GM21786 (cell line): ENCODE measurements at regions not wholly inside any gene's neighbourhood (a gene's known extent, or its start where the extent isn't known, plus 50 kb on each side); places are given as distances from the start of the nearest gene placed in this dataset.
"Not testable (repeated sequence)": the region's sequence is repeated elsewhere in the genome, so short reads cannot be mapped to it uniquely, and the experiment has no call there.

ENCODE experiments used
- ATAC-seq: cut with Tn5 transposase; IDR thresholded peaks from one replicate; pipeline ENCODE4 v1.9.1; 2021; ENCODE audit not compliant: unreplicated experiment

- ATAC-seq = no peak
These were observed 114.2 kb upstream of the LY86 start for GRCh38 chr6:6474170-6474920.

GRCh38 chr6:6479785-6480184 is 108.7 kb upstream of the LY86 start:
- ATAC-seq = no peak

- no peak for ATAC-seq
These were observed 106.3 kb upstream of the LY86 start for GRCh38 chr6:6482256-6482655.

DNA sequence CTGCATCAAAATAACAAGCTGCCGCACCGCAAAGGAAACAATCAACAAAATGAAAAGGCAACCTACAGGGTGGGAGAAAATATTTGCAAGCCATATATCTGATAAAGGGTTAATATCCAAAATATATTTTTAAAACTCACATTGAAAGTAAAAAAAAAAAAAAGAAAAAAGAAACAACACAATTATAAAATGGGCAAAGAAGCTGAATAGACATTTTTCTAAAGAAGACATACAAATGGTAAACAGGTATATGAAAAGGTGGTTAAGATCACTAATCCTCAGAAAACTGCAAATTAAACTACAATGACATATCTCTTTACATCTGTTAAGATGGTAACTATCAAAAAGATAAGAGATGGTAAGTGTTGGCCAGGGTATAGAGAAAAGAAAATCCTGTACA is 105.4 kb upstream of the LY86 start:
- ATAC-seq = no peak

- ATAC-seq = no peak
These were observed 104.8 kb upstream of the LY86 start for GRCh38 chr6:6483733-6484132.

DNA sequence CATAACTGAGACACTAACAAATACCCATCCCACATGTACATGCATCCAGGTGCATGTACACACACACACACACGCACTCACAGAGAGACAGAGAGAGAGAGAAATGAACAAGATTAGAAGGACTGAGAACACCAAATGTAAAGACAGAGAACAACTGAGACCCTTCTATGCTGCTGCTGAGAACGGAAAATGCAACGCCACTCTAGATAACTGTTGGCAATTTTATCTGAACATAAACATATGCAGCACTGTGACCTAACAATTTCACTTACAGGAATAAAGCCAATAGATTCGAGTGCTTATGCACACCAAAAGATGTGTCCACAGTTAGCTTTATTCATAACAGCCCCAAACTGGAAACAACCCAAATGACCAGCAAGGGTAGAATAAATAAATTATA is 103.8 kb upstream of the LY86 start:
- no peak for ATAC-seq

DNA sequence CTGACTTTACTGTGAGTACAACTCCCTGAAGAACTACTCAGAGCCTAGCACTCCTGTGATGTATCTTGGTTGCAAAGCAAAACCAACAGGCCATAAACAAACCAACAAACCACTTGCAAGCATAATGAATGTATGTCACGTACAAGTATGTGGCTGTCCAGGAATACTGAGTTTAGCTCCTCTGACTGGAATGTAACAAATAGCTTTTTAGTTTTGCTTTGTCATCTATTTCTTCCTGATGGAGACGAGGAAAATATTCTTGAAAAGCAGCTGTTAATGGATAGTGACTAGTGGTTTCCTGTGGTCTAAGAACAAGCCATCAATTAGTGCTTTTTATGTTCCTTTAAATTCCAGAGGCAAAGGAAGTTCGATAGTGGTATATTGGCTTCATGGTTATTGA is 101.9 kb upstream of the LY86 start:
- ATAC-seq = no peak

- ATAC-seq = no peak
These were observed 96.8 kb upstream of the LY86 start for GRCh38 chr6:6491761-6492160.

- ATAC-seq = no peak
These were observed 95.8 kb upstream of the LY86 start for GRCh38 chr6:6492675-6493074.

GRCh38 chr6:6494139-6494538 is 94.4 kb upstream of the LY86 start:
- ATAC-seq = not testable (repeated sequence)

DNA sequence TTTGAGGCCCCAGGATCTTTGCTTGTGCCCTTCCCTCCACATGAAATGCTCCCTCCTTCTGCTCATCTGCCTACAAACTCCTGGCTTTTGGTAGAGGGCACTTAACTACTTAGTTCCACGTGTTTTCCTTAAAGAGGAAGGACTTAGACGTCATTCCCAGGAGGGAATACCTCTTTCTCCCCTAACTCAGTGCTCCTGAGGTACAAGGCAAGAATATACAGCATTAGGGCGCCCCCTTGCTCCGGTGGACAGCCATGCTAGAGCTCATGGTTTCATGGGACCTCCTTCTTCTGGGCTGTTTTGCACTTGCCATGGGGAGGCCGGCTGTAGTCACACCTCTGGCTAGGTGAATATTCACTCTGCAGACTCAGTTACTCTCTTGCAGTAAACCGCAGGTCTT is 93.8 kb upstream of the LY86 start:
- ATAC-seq = peak; percentile 48

- no peak for ATAC-seq
These were observed 92.7 kb upstream of the LY86 start for GRCh38 chr6:6495851-6496250.

DNA sequence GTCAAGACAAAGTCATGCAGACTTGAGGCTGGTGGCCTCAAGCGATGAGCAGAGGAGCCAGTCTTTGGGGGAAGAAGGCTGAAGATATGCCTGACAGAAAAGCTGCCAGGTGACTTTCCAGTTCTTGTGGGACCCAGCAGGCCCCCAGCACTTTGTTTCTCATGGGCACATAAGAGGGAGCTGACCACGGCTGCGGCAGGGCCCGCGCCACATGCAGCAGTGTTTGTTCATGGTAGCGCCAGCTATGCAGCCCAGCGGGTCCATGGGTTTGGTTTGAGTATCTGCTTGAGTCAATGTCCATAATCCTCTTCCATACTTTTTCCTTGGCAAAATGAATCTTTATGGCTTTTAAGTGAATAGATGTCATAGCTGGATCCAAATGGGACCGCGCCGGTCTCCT is 91.0 kb upstream of the LY86 start:
- ATAC-seq = no peak

- ATAC-seq = no peak
These were observed 90.5 kb upstream of the LY86 start for GRCh38 chr6:6497976-6498375.

GRCh38 chr6:6503191-6503590 is 85.3 kb upstream of the LY86 start:
- ATAC-seq = no peak

GRCh38 chr6:6505111-6505510 is 83.4 kb upstream of the LY86 start:
- ATAC-seq = no peak

GRCh38 chr6:6508643-6509042 is 79.9 kb upstream of the LY86 start:
- no peak for ATAC-seq

DNA sequence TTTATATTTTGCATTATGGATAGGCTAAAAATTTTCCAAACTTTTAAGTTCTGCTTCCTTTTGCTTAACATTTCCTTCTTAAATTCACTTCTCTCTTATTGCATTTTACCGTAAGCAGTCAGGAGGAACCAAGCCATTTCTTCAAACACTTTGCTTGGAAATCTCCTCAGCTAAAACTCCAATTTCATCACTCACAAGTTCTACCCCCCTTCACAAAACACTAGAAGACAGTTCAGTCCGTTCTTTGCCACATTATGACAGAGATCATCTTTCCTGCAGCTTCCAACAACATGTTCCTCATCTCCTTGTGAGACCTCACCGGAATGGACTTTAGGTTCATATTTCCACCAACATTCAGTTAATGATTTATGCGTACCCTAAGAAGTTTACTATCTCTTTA is 79.2 kb upstream of the LY86 start:
- no peak for ATAC-seq

GRCh38 chr6:6512711-6513110 is 75.8 kb upstream of the LY86 start:
- no peak for ATAC-seq

DNA sequence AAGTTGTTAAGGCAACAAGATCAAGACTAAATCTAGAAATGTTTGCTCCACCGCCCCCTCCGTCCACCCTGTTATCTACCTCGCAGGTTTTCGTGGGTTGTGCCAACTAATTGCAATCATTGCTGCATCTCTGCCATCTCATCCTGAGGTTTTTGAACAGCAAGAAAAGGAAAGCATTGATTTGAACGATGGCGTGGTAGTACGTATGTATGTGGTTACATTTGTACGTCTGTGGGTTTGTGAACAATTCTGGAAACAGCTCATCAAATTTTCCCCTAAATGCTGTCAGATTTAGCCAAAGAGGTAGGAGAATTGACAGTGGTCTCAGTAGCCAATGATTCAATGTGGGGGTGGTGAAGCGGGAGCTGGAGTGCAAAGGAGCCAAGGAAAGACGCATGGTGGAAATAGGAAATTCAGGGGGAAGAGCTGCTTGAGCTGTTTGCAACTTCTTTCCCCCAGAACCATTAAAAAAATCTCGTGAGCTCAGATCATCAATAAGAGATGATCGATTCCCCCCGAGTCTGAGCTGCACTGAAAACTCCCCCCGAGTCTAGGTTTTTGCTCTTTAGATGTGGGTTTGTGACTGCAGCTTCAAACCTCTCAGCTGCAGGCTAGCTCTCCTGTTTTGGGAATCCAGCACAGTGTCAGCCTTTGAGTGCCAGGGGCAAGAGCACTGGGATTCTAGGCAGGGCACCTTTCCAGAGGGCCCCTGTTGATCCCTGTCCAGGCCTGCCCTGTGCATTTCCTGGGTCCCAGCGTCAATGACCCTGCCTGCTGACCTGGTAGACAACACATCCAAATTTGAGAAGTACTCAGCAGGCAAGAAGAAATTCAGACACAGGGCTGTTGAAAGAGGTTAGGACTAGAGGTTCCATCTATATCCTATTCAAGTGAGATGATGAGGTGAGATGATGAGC is 72.6 kb upstream of the LY86 start:
- peak; percentile 53 for ATAC-seq

DNA sequence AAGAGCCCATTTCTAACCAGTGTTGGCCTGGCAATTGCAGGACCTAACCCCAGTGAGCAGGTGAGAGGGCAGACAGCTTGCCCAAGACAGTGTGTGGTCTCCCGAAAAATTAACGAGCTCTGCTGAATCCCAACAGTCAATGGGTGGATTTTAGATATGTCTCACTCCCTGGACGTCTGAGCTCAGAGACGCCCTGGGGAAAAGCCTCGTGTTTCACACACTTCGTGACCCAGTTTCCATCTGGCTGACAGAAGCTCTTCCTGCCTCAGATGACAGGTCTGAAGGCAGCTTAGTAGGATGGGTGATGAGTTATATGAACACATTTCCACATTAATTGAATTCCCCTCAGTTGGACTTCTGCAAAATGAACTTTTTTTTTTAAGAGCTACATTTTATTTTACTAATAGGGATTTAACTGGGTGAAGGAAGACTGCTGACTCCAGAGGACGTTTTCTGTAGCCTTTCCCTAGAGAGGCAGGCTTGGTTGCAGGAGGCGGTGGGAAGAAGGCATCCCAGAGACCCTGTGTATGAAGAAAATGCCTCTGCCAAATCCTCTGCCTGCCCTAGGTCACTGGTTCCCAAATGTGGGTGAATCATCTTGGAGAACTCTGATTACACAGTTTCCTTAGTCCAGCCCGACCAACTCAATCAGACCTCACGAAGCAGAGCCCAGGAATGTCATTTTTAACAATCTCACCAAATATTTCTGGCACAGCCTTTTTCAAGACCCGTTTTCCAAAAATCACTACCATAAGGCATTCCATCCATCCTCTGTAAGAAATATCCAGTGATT is 71.7 kb upstream of the LY86 start:
- no peak for ATAC-seq
